DND-41 (cell line): ENCODE measurements at regions not wholly inside any gene's neighbourhood (a gene's known extent, or its start where the extent isn't known, plus 50 kb on each side); places are given as distances from the start of the nearest gene placed in this dataset.

Source experiments
- EZH2 ChIP-seq: IDR thresholded peaks from 3 replicates; pipeline ENCODE4 v1.6.1; 2012; ENCODE audit warnings: borderline replicate concordance, low read depth, mild to moderate bottlenecking, moderate library complexity, low read length, inconsistent platforms; ENCODE audit not compliant: severe bottlenecking
- TF ChIP-seq, protein P1 (sequence below): IDR thresholded peaks from 2 replicates; pipeline ENCODE4 v1.5.1; 2012; ENCODE audit warnings: borderline replicate concordance, low read length, moderate library complexity, mild to moderate bottlenecking; ENCODE audit not compliant: poor library complexity, severe bottlenecking; ENCODE audit errors: extremely low read depth

DNA sequence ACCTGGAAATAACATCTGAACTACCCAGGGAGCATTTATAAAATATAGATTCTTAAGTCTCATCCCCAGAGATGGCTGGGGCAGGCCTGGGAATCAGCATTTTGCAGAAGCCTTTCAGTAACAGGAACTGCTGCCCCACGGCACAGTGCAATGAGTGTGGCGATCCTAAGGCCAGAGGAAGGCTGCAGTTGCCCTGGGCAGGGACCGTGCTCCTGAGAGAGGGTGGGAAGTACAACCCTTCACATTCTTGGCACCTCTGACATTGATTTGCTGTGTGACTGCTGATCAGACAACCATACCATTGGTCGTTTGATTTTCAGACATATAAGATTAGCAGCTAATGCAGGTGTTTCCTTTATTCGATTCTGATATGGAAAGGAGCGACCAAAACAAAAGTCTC lies 233.6 kb downstream of the STIM2 start:
- TF ChIP-seq, protein P1, sequence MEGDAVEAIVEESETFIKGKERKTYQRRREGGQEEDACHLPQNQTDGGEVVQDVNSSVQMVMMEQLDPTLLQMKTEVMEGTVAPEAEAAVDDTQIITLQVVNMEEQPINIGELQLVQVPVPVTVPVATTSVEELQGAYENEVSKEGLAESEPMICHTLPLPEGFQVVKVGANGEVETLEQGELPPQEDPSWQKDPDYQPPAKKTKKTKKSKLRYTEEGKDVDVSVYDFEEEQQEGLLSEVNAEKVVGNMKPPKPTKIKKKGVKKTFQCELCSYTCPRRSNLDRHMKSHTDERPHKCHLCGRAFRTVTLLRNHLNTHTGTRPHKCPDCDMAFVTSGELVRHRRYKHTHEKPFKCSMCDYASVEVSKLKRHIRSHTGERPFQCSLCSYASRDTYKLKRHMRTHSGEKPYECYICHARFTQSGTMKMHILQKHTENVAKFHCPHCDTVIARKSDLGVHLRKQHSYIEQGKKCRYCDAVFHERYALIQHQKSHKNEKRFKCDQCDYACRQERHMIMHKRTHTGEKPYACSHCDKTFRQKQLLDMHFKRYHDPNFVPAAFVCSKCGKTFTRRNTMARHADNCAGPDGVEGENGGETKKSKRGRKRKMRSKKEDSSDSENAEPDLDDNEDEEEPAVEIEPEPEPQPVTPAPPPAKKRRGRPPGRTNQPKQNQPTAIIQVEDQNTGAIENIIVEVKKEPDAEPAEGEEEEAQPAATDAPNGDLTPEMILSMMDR: no peak
- TF ChIP-seq EZH2: no peak
